ENCODE measurements at regions not wholly inside any gene's neighbourhood (a gene's known extent, or its start where the extent isn't known, plus 50 kb on each side); places are given as distances from the start of the nearest gene placed in this dataset.
A peak's percentile ranks its signal among the peaks of the same experiment; 100 is the strongest.
"Not testable (repeated sequence)": the region's sequence is repeated elsewhere in the genome, so short reads cannot be mapped to it uniquely, and the experiment has no call there.

DNA sequence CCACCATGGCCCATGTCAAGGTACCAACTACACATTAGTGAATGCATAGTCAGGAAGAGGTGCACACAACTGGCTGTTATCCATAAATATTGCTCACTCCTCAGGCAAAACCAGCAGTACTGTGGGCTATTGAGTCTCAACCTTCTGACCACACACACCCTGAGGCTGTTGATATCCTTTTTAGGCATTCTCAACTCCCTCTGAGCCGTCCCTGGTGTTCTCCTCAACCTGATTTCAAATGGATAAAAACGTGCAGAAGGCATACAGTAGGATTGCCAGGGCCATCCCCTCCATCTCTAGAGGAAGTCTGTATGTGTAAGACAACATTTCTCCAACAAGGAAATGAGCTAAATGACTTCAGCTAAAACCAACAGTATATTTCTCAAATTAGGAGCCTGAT lies 98.7 kb upstream of the KLHL13 start:
- no peak for DNase-seq (ENCODE audit: low spot score)

DNA sequence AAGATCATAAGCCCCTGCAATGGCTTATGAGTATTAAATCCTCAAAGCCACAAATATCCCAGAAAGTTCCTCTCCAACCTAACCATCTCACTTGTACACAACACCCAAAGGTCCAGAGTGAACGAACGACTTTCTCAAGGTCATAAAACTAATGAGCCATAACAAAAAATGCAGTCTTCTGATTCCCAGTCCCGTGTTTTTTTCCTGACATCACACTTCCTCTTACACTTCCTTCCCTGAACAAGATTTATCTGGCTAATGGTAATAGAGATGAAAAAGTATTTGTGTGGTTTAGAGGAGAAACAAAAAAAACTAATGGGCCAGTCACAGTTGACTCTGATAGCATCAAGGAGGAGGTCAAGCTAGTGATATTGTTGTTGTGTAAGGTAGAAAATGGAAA lies 99.5 kb upstream of the KLHL13 start:
- DNase-seq (ENCODE audit: low spot score) = no peak

DNA sequence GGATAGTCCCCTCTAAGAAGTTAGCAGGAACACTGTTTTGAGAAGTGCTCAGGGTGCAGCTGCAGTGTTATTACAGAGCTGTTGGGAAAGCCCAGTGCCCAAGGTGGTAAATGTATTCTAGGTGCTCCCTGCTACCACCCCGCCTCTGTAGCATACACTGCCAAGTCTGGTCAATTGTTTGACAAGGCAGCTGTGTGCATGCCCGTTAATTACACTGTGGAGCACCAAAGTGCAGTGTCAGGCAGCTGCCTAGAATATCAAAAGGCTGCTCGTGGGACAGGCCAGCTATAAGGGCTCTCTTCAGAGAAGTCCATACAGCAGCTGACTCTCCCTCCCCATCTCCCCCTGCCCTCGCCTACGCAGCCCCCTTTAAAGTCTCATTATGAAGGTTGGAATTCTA lies 99.9 kb upstream of the KLHL13 start:
- no peak for DNase-seq (ENCODE audit: low spot score)

DNA sequence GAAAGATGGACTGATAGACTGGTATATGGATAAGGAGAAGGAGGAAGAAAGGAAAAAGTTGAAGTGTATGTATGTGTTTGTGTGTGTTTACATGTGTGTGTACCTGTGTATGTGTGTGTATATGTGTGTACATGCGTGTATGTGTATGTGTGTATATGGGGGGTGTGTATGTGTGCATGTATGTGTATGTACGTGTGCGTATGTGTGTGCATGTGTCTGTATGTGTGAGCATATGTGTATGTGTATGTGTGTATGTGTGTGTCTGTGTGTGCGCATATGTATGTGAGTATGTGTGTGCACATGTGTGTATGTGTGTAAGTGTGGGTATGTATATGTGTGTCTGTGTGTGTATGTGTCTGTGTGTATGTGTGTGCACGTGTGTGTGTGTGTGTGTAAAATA lies 101.5 kb upstream of the KLHL13 start:
- no peak for DNase-seq (ENCODE audit: low spot score)

DNA sequence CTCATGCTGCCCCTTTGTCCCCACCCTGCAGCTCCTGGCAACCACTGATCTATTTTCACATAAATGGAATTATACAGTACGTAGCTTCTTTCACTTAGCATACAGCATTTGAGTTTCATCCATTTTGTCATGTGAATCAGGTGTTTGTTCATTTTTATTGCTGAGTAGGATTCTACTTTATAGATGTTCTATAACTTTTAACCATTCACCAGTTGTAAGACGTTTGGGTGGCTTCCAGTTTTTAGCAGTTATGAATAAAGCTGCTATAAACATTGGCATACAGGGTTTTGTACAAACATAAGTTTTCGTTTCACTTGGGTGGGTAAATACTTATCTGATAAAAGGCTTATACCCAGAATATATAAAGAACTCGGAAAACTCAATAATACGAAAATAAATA lies 102.3 kb upstream of the KLHL13 start:
- DNase-seq (ENCODE audit: low spot score) = no peak

DNA sequence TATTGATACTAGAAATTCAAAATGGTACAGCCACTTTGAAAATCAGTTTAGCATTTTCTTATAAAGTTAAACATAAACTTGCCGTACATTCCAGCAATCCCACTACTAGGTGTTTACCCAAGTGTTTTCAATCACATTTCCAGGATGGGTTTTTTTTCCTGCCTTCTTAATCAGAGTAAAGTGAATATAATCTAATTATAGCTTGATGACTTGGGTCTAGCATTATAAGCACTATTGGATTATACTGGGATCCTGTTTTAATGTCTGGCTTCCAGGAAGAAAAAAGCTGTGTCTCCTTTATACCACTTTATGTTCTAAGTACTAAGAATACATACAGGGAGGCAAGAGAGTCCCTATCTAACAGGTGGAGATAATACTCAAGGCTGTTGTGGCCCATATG lies 103.3 kb upstream of the KLHL13 start:
- no peak for DNase-seq (ENCODE audit: low spot score)

DNA sequence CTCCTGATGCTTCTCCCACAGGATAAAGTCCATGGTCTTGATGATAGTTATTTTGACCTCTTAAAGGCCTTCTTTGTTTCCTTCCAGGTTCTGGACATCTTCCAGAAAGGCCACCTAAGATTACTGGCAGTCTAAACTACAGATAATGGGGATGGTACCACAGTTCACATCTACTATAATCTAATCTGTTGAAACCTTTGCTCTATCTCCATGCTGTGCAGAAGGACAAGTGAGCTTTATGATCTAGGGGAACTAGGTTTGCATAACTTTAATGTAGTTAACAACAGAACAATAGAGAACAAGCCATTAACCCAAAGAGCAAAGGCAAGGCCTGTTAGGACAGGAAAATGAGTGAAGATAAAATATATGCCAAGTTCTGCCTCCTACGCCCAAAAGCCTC lies 103.9 kb upstream of the KLHL13 start:
- DNase-seq (ENCODE audit: low spot score) = no peak

DNA sequence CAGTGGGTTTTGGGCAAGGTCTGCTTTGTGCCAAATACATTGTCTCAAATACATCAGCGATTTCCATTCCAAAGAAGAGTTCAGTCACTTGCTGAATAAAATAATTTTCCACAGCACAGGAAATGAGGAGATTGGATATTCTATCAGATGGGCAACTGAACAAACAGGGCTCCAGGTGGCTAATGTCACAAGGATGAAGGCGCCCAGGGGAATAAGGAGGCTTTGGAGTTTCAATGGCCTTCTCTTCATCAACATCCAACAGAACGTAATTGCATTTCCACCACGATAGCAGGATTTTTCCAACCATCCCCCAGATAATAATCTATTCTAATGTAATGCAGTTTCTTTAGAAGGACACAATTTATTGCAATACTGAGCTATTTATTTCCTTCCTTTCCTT lies 104.7 kb upstream of the KLHL13 start:
- DNase-seq (ENCODE audit: low spot score) = no peak

DNA sequence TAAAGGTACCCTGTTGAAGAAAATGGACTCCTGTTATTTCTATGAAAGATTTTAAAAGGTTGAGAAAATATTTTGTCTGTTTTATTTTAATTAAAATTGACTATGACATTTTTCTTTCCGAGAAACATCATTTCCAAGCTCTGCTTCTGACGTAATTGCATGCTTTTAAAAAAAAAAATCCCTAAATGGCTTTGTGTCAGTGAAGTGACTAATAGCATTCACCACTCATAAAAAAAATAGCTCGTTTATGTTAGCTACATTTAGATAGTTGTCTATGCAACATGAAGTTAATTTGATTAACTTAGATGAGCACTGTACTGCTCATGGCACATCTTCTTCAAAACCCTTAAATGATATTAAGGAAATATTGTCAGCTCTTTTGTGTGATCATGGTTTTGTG lies 105.1 kb upstream of the KLHL13 start:
- no peak for DNase-seq (ENCODE audit: low spot score)

DNA sequence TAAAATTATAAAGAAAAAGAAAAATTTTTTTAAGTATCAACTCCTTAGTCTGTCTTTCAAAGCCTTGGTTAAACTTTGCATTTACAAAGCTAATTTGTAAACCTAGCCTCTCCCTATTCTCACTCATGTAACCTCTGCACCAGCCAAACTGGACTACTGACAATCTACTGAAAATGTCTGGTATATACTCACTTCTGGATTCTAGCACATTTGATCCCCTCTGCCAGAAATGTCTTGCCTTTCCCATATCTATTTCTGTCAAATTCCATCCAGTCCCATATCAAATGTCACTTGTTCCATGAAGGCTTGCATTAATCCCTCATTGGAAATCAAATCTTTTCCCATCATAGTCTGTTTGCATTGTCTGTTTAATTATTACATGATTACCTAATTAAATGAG lies 105.8 kb upstream of the KLHL13 start:
- no peak for DNase-seq (ENCODE audit: low spot score)

DNA sequence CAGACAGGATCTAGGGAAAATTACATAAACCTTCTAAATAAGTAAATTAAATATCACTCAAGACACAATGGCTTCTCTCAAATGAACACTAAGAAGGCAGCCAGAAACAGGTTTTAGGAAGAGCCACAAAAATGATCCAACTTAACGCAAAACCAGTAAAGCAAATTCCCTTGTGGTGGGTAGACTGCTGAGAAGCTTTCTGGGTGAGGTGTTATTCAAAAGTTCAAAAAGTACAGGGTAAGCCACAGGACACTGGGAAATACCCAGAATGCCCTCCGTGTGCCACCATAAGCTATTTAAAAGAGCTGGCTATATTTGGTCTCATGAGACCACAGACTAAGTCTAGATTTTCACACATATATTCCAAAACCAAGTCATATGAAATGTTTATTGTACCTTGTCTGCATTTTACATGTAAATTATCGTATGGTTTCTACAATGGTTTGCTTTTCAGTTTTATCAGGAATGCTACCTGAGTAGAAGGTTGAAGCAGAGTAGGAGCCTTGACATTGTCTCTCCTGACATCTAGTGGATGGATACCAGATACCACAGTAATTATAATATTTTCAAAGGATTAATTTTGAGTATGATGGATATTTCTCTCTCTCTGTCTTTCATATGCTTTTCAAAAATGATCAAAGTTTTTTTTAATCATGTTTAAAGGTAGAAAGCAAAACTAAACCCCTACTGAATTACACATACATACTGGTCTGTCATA lies 109.3 kb upstream of the KLHL13 start:
- peak; percentile 12 for DNase-seq (ENCODE audit: low spot score)

DNA sequence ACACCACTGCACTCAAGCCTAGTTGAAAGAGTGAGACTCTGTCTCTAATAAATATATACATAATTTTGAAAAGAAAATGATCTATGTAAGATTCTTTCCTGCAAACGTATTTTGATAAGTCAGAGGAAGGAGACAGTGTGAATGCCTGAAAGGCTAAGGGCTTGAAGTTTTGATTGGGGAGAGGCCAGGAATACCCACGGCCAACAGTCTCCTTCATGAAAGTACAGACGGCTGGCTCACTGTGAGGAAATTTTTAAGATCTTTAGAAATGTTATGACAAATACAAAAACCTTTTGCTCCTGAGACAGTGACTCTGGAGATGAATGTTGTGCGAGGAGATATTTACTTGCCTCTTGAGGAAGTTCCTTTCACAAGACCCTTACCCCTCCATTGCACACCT lies 111.4 kb upstream of the KLHL13 start:
- no peak for DNase-seq (ENCODE audit: low spot score)

DNA sequence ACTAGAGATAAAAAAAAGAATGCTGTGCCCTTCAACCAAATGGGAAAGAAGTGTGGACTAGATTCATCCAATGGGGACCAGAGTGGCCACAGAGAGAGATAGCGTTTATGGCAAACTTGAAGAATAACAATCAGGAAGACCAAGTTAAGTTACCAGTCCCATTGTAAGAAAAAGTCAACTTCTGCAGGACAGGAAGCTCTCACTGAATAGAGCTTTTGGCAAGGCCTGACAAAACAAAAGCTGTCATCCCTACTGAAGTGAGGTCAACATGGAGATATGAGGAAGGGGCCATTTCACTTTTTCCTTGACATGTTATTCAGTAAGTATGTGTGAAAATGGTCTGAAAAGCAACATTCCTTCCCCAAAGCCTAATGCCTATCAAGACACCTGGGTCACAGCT lies 111.8 kb upstream of the KLHL13 start:
- no peak for DNase-seq (ENCODE audit: low spot score)

DNA sequence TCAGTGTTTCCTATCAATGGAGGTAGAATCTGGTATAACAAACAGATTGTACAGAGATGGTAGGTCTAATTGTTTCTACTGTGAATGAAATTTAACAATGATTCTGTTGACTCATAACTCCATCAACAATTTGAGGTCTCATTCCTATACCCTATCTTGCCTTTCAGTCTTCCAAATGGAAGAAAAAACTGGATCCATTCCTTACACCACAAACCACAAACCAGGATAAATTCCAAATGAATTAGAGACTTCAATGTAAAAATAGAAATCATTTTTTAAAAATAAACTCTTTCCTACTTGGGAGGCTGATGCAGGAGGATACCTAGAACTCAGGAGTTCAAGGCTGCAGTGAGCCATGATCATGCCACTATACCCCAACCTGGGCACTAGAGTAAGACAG lies 114.4 kb upstream of the WDR44 start:
- no peak for DNase-seq (ENCODE audit: low spot score)

DNA sequence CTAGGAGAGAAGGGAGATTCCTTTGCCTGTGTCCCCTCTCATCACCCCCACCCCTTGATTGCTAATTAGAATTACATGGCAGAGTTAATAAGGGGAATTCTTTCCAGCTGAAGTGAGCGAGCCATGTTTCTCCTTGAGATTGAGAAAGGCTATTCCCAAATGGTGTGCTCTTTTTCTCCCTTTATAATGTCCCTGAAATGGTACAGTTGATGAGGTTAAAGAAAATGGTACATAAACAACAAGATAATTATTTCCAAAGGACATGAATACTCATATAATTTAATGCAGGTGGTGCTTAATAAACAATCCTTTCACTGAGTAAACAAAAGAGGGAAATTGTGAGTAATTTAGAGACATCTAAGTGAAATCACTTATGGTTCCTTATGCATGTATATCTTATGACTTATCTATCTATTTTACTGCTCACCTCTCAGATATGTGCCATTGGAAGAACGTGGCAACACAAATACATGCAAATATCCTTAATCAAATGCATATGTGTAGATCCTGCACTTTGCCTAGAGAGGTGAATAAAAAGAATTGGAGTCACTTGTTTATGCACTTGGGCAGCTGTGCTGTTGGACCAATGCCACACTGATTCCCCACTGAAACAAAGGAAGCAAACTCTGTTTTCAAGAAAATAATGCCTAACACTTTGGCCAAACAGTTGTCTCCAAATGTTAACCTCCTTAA lies 106.6 kb upstream of the WDR44 start:
- DNase-seq (ENCODE audit: low spot score) = no peak

DNA sequence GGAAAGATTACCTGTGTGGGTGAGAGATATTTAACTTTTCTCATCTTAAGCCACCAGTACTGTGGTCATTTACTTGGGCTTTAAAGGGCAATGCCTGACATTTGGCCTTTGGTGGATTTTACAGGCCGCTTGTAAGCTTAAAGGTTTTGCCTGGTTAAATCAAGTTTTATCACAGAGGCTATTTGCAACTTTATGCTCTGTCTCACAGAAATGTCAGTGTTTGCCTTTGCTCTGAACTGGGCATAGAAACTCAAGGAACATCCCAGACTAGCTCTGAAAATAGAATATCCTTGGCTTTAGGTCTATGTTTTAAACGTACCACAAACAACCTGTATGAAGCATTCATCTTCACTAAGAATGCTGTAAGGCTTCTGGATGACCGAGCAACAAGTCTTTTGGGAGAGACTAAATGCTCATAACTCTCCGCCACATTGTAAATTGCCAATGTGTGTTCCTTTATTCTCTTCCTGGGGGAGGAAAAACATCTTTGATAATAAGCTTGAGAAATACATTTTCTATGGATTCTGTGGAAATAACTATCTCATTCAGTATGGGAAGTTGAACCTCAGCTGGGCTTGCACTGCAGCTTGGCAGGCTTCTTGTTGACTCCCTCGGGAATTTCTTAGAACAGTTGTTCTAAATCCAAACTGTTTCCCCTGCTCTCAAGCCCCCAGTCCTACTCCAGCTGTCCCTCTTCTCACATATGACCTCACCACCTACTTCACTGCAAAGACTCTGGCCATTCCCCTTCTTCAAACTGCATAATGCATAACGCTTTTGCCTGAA lies 105.8 kb upstream of the WDR44 start:
- no peak for DNase-seq (ENCODE audit: low spot score)

DNA sequence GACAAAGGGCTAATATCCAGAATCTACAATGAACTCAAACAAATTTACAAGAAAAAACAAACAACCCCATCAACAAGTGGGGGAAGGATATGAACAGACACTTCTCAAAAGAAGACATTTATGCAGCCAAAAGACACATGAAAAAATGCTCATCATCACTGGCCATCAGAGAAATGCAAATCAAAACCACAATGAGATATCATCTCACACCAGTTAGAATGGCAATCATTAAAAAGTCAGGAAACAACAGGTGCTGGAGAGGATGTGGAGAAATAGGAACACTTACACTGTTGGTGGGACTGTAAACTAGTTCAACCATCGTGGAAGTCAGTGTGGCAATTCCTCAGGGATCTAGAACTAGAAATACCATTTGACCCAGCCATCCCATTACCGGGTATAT lies 98.9 kb upstream of the WDR44 start:
- not testable (repeated sequence) for DNase-seq (ENCODE audit: low spot score)

DNA sequence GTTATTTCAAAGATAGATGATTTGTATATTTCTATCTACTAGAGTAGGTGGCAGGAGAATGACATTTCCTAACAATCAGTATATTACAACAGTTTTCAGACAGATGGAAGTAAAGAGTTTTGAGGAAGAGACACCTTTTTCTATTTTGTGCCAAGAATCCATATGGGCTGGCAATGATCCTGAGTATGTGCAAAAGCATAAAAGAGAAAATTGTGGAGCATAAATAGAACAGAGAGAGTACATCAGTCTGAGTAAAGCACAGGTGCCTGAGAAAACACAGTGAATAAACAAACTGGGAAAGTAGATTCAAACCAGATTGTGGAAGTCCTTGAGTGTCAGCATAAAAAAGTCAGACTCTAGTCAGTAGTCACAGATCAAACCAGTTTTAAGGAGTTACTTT lies 96.8 kb upstream of the WDR44 start:
- no peak for DNase-seq (ENCODE audit: low spot score)

DNA sequence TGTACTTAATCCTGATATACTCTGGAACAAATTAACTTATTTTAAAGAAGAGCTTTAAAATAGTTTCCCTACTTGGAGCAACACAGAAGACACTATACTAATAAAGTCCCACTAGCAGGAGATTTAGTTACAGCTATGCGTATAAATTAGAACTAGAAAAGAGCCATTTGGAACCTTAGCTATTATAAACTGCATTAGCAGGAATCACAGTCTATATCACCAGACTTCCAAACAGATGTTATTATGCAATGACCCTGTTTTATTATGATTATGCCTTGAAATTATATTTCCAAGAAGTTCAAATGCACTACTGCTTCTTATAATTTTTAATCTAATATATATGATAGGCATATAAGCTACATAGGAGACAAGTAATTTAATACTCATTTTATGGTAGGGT lies 95.5 kb upstream of the WDR44 start:
- DNase-seq (ENCODE audit: low spot score) = no peak

DNA sequence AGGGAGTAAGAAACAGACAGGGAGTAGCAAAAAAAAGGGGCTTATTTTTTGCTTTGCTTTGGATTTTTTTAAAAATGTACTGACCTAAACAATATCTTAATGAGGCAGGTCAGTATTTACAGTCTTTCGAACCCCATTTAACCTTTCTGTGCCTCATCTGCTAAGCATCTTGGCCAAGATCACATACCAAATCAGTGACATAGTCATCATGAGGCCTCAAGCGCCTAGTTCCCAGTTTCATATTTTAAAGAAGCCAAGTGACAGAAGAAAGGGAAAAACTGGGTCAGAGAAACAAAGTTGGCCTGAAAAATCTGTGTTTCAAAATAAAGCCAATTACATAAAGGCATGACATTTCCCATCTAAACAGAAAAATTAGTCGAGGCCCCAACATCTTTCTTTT lies 94.6 kb upstream of the WDR44 start:
- DNase-seq (ENCODE audit: low spot score) = peak; percentile 5

DNA sequence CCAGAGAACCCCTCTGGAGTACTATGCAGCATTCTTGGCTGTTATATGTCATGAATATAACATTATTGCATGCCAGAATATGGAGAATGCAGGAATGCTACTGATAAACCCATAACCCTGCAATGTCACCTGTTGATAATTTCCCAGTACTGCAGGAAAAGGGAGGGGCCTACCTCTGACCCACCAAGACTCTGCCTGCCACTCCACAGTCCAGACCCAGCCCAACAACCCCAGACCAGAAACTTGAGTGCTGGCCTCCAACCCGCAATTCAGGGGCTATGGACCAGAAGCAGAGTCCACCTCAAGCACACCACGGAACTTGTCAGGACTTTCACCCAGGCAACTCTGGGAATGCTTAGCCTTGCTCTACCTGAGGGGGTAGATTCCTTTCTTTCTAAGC lies 92.9 kb upstream of the WDR44 start:
- no peak for DNase-seq (ENCODE audit: low spot score)

DNA sequence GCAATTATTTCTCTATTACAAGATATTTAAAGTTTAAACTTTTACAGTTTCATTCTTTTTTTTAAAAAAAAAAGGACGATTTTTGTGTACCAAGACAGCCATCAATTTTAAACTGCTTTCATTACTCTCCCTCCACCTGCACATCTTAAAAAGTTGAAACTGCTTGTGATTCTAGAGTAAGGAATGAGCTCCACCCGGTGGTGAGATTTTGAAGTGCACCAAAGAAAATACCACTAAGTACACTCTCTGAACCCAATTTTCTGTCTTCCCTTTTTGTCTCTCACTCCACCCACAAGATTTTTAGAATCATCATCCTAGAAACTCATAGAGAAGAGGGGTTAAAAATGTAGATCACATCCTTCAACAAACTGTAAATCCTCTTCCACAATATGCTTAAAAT lies 91.3 kb upstream of the WDR44 start:
- DNase-seq (ENCODE audit: low spot score) = peak; percentile 39

DNA sequence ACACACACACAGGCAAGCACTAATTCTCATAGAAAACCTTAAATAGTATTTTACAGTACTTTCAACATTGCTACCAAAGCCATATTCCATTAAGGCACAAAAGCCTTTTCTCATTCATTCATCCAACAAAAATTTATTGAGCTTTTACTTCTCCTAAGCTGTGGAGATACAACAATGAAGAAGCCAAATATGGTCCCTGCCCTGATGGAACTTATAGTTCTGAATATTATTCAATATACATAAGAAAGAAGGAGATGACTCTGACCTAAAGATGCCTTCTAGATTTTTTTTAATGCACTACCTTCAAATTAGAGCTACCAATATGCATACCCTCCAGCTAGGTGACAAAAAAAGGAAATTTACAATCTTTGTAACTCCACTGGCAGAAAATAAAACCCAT lies 90.0 kb upstream of the WDR44 start:
- DNase-seq (ENCODE audit: low spot score) = no peak

Data from GM03348 (cell line).